ENCODE measurements at regions not wholly inside any gene's neighbourhood (a gene's known extent, or its start where the extent isn't known, plus 50 kb on each side); places are given as distances from the start of the nearest gene placed in this dataset.

GRCh38 chr13:65401315-65401714, 1828.8 kb downstream of the PCDH9 start:
- Mint-ChIP-seq H3K9me3 (no peaks in the 10 kb centered on the region), H3K4me3 (no peak overlapping the region), H3K36me3 (ENCODE audit: low read depth) (no peaks in the 10 kb centered on the region), H3K4me1 (no peaks in the 10 kb centered on the region), H3K27me3 (ENCODE audit: low read depth, poor library complexity) (no peaks in the 10 kb centered on the region), H3K27ac (no peak overlapping the region)
- TF ChIP-seq, protein P1, sequence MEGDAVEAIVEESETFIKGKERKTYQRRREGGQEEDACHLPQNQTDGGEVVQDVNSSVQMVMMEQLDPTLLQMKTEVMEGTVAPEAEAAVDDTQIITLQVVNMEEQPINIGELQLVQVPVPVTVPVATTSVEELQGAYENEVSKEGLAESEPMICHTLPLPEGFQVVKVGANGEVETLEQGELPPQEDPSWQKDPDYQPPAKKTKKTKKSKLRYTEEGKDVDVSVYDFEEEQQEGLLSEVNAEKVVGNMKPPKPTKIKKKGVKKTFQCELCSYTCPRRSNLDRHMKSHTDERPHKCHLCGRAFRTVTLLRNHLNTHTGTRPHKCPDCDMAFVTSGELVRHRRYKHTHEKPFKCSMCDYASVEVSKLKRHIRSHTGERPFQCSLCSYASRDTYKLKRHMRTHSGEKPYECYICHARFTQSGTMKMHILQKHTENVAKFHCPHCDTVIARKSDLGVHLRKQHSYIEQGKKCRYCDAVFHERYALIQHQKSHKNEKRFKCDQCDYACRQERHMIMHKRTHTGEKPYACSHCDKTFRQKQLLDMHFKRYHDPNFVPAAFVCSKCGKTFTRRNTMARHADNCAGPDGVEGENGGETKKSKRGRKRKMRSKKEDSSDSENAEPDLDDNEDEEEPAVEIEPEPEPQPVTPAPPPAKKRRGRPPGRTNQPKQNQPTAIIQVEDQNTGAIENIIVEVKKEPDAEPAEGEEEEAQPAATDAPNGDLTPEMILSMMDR (IDR thresholded peaks at IDR 0.05): no peak
- DNase-seq: no peak

- TF ChIP-seq, protein P1 (IDR thresholded peaks at IDR 0.05): no peak
- Mint-ChIP-seq H3K9me3 (no peaks in the 10 kb centered on the region), H3K4me1 (no peaks in the 10 kb centered on the region), H3K36me3 (ENCODE audit: low read depth) (no peaks in the 10 kb centered on the region), H3K27me3 (ENCODE audit: low read depth, poor library complexity) (no peaks in the 10 kb centered on the region), H3K4me3 (no peak overlapping the region), H3K27ac (no peak overlapping the region)
- DNase-seq: no peak
Observed at GRCh38 chr13:65400702-65401101, 1829.4 kb downstream of the PCDH9 start.

- H3K27me3 Mint-ChIP-seq (ENCODE audit: low read depth, poor library complexity): no peaks in the 10 kb centered on the region
- TF ChIP-seq, protein P1 (IDR thresholded peaks at IDR 0.05): no peak
- peaks cover 29% of the 10 kb centered on the region for H3K9me3 Mint-ChIP-seq
- H3K27ac Mint-ChIP-seq: no peak overlapping the region
- no peaks in the 10 kb centered on the region for H3K4me1 Mint-ChIP-seq
- no peak for DNase-seq
- H3K4me3 Mint-ChIP-seq: no peak overlapping the region
- peaks cover 6% of the 10 kb centered on the region for H3K36me3 Mint-ChIP-seq (ENCODE audit: low read depth)
Observed at GRCh38 chr13:65387743-65388347, 1842.3 kb downstream of the PCDH9 start.

DNA sequence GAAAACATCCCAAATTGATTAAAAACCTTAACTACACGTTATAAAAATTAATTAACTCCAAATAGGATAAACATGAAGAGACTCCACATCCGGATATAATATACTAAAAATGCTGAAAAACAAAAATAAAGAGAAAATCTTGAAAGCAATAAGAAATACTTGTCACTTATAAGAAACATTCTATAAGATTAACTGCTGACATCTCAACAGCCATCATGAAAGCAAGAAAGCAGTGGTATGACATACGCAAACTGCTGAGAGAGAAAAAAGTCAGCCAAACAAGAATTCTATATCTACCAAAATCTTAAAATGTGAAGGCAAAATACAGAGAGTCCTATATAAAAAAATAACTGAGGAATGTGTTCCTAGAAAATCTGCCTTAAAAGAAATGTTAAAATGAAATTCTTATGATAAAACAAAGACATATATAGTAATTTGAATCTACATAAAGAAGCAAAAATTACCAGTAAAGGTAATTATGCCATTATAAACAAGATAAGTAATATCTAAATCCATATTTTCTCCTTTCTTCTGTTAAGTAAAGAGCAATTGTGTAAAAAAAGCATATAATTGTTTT, 1851.1 kb downstream of the PCDH9 start:
- DNase-seq: no peak
- H3K4me3 Mint-ChIP-seq: no peak overlapping the region
- TF ChIP-seq, protein P1 (IDR thresholded peaks at IDR 0.05): no peak
- no peaks in the 10 kb centered on the region for H3K27me3 Mint-ChIP-seq (ENCODE audit: low read depth, poor library complexity)
- peaks cover 8% of the 10 kb centered on the region for H3K36me3 Mint-ChIP-seq (ENCODE audit: low read depth)
- H3K27ac Mint-ChIP-seq: no peak overlapping the region
- no peaks in the 10 kb centered on the region for H3K4me1 Mint-ChIP-seq
- H3K9me3 Mint-ChIP-seq: peaks cover 35% of the 10 kb centered on the region

DNA sequence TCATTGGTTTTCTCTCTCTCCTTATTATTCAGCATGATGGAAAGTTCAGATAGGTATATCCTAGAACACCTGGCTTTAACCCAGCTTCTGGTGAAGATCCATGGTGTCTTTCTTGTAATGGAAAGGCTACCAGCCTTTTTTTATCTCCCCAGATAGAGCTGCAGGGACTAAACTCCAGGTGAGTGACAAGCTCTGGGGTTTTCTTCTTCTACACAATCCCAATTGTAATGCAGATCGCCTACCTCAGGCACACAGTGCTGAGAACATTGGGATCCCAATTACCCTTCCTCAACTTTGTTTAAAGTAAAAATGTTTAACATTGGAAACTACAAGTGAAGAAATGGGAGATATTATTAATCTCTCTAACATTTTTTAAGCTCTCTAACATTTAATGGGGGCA, 1851.7 kb downstream of the PCDH9 start:
- peaks cover 8% of the 10 kb centered on the region for H3K36me3 Mint-ChIP-seq (ENCODE audit: low read depth)
- no peak for DNase-seq
- no peaks in the 10 kb centered on the region for H3K27me3 Mint-ChIP-seq (ENCODE audit: low read depth, poor library complexity)
- H3K9me3 Mint-ChIP-seq: peaks cover 35% of the 10 kb centered on the region
- no peaks in the 10 kb centered on the region for H3K4me1 Mint-ChIP-seq
- H3K27ac Mint-ChIP-seq: no peak overlapping the region
- TF ChIP-seq, protein P1 (IDR thresholded peaks at IDR 0.05): no peak
- no peak overlapping the region for H3K4me3 Mint-ChIP-seq

- H3K4me3 Mint-ChIP-seq: no peak overlapping the region
- H3K27ac Mint-ChIP-seq: no peak overlapping the region
- DNase-seq: no peak
- H3K9me3 Mint-ChIP-seq: no peaks in the 10 kb centered on the region
- H3K4me1 Mint-ChIP-seq: no peaks in the 10 kb centered on the region
- TF ChIP-seq, protein P1 (IDR thresholded peaks at IDR 0.05): no peak
- H3K27me3 Mint-ChIP-seq (ENCODE audit: low read depth, poor library complexity): no peaks in the 10 kb centered on the region
- H3K36me3 Mint-ChIP-seq (ENCODE audit: low read depth): no peaks in the 10 kb centered on the region
Observed at GRCh38 chr13:65368832-65369231, 1861.3 kb downstream of the PCDH9 start.
